HG02678 (cell line): ENCODE measurements at regions not wholly inside any gene's neighbourhood (a gene's known extent, or its start where the extent isn't known, plus 50 kb on each side); places are given as distances from the start of the nearest gene placed in this dataset.

Experiments used
- ATAC-seq: cut with Tn5 transposase; IDR thresholded peaks from one replicate; pipeline ENCODE4 v1.9.1; 2021; ENCODE audit warnings: mild to moderate bottlenecking, moderate library complexity; ENCODE audit not compliant: unreplicated experiment

GRCh38 chr10:107915215-107915610 is 750.7 kb upstream of the SORCS1 start:
- peak; percentile 44 for ATAC-seq

GRCh38 chr10:107914450-107915214 is 750.1 kb upstream of the SORCS1 start:
- ATAC-seq, result peak; percentile 59

- no peak for ATAC-seq
Measured at GRCh38 chr10:107913317-107914294, 749.1 kb upstream of the SORCS1 start.

GRCh38 chr10:107901076-107901475 is 736.6 kb upstream of the SORCS1 start:
- ATAC-seq, result no peak

GRCh38 chr10:107900131-107900530 is 735.6 kb upstream of the SORCS1 start:
- no peak for ATAC-seq

- ATAC-seq, result no peak
Measured at GRCh38 chr10:107899502-107900062, 735.1 kb upstream of the SORCS1 start.

GRCh38 chr10:107899075-107899474 is 734.6 kb upstream of the SORCS1 start:
- no peak for ATAC-seq

GRCh38 chr10:107898392-107898791 is 733.9 kb upstream of the SORCS1 start:
- no peak for ATAC-seq

GRCh38 chr10:107894516-107894915 is 730.0 kb upstream of the SORCS1 start:
- no peak for ATAC-seq

- ATAC-seq, result no peak
Measured at GRCh38 chr10:107889105-107889504, 724.6 kb upstream of the SORCS1 start.

GRCh38 chr10:107880185-107880584 is 715.7 kb upstream of the SORCS1 start:
- no peak for ATAC-seq

GRCh38 chr10:107873007-107873406 is 708.5 kb upstream of the SORCS1 start:
- no peak for ATAC-seq

- ATAC-seq, result no peak
Measured at GRCh38 chr10:107865691-107866090, 701.2 kb upstream of the SORCS1 start.

- no peak for ATAC-seq
Measured at GRCh38 chr10:107859065-107859464, 694.6 kb upstream of the SORCS1 start.

- no peak for ATAC-seq
Measured at GRCh38 chr10:107856047-107856315, 691.5 kb upstream of the SORCS1 start.

GRCh38 chr10:107855301-107856046 is 691.0 kb upstream of the SORCS1 start:
- ATAC-seq, result no peak

- ATAC-seq, result no peak
Measured at GRCh38 chr10:107848726-107849360, 684.3 kb upstream of the SORCS1 start.

- ATAC-seq, result peak; percentile 96
Measured at GRCh38 chr10:107847620-107848019, 683.1 kb upstream of the SORCS1 start.

- ATAC-seq, result no peak
Measured at GRCh38 chr10:107834706-107835105, 670.2 kb upstream of the SORCS1 start.

GRCh38 chr10:107831772-107832171 is 667.3 kb upstream of the SORCS1 start:
- no peak for ATAC-seq

- no peak for ATAC-seq
Measured at GRCh38 chr10:107829161-107829560, 664.7 kb upstream of the SORCS1 start.
